HL-60 (cell line): ENCODE measurements at regions not wholly inside any gene's neighbourhood (a gene's known extent, or its start where the extent isn't known, plus 50 kb on each side); places are given as distances from the start of the nearest gene placed in this dataset.

ENCODE experiments used
- TF ChIP-seq, protein P1 (sequence below): IDR thresholded peaks from one replicate; pipeline ENCODE4 v1.5.1; 2011; ENCODE audit warnings: low read length, control low read depth, inconsistent platforms; ENCODE audit not compliant: insufficient read depth
- TF ChIP-seq, protein P2 (sequence below): IDR thresholded peaks from 2 replicates; pipeline ENCODE4 v1.6.1; 2012; ENCODE audit warnings: low read depth; ENCODE audit not compliant: insufficient replicate concordance

DNA sequence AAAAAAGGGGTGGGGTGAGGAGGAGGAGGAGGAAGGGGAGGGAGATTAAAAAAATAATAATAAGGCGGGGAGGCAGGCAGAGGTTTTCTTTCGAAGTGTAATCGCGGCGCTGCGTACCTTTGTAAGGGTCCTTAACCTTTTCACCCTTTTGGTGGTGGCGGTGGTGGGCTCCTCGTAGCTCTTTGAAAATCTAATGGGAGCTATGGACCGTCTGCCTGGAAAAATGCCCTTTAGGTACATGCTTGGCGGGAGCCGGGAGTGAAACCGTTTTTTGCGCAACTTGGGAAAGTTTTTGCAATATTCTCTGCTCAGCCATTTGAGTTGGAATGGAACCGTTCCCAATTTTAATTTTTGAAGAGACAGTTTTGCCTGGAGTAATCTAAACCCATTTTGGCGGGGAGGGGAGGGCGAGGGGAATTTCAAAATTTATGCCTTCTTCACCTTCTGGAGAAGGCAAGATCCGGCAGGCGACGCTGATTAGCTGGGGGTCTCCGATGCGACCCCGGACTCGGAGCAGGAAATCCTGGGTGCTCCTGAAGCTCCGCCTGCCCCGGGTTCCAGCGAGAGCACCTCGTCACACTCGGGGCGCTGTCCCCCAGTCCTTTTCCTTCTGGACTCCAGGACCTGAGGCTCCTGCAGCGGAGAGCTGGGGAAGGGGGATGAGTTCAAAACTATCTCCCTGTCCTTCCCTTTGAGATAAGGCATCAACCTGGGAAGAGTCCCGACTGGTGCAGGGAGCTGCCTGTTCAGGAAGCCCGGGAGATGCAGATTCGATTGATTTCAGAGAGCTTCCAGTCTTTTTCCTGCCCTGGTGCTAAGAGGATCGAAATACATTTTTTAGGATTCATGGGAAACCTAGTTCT is 74.6 kb upstream of the TBX5 start:
- TF ChIP-seq, protein P1, sequence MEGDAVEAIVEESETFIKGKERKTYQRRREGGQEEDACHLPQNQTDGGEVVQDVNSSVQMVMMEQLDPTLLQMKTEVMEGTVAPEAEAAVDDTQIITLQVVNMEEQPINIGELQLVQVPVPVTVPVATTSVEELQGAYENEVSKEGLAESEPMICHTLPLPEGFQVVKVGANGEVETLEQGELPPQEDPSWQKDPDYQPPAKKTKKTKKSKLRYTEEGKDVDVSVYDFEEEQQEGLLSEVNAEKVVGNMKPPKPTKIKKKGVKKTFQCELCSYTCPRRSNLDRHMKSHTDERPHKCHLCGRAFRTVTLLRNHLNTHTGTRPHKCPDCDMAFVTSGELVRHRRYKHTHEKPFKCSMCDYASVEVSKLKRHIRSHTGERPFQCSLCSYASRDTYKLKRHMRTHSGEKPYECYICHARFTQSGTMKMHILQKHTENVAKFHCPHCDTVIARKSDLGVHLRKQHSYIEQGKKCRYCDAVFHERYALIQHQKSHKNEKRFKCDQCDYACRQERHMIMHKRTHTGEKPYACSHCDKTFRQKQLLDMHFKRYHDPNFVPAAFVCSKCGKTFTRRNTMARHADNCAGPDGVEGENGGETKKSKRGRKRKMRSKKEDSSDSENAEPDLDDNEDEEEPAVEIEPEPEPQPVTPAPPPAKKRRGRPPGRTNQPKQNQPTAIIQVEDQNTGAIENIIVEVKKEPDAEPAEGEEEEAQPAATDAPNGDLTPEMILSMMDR = no peak
- TF ChIP-seq, protein P2, sequence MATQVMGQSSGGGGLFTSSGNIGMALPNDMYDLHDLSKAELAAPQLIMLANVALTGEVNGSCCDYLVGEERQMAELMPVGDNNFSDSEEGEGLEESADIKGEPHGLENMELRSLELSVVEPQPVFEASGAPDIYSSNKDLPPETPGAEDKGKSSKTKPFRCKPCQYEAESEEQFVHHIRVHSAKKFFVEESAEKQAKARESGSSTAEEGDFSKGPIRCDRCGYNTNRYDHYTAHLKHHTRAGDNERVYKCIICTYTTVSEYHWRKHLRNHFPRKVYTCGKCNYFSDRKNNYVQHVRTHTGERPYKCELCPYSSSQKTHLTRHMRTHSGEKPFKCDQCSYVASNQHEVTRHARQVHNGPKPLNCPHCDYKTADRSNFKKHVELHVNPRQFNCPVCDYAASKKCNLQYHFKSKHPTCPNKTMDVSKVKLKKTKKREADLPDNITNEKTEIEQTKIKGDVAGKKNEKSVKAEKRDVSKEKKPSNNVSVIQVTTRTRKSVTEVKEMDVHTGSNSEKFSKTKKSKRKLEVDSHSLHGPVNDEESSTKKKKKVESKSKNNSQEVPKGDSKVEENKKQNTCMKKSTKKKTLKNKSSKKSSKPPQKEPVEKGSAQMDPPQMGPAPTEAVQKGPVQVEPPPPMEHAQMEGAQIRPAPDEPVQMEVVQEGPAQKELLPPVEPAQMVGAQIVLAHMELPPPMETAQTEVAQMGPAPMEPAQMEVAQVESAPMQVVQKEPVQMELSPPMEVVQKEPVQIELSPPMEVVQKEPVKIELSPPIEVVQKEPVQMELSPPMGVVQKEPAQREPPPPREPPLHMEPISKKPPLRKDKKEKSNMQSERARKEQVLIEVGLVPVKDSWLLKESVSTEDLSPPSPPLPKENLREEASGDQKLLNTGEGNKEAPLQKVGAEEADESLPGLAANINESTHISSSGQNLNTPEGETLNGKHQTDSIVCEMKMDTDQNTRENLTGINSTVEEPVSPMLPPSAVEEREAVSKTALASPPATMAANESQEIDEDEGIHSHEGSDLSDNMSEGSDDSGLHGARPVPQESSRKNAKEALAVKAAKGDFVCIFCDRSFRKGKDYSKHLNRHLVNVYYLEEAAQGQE = no peak
